ENCODE measurements at regions not wholly inside any gene's neighbourhood (a gene's known extent, or its start where the extent isn't known, plus 50 kb on each side); places are given as distances from the start of the nearest gene placed in this dataset.

DNA sequence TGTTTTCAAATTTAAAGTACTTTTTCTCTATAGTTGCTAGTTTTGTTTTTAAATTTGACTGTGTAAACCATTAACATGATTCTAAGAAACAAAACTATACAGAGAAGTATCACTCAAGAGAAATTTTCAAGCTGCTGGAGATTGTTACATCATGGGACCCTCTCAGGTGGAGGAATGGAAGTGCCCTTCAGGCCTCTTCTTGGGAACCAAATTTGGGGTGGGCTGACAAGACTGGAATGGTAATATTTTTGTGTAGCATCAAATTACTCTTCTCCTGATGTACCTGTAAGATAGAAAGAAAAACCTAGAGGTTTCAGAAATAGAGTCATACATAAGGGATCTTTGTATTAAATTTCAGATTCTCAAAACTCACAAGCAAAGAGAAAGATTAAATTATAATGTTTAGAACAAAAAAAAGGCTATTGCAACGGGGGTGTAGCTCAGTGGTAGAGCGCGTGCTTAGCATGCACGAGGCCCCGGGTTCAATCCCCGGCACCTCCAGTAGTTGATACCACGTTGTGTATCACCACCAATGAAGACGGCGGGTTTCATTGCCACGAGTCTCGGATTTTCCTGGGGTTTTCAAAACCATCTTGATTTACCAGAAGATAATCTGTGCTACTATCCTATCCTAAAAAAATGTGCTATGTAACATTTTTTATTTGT lies 193.7 kb downstream of the GPX5 start:
- Histone ChIP-seq H3K4me1 (ENCODE audit: insufficient read depth) (no peaks in the 10 kb centered on the region), H2AFZ (no peak overlapping the region), H3K9me3 (ENCODE audit: low read depth) (no peaks in the 10 kb centered on the region), H3K4me3 (no peak overlapping the region), H3K79me2 (ENCODE audit: insufficient read depth) (no peaks in the 10 kb centered on the region), H3K4me2 (ENCODE audit: unreplicated experiment) (no peak overlapping the region), H3K36me3 (ENCODE audit: low read depth) (no peaks in the 10 kb centered on the region), H3K9me2 (ENCODE audit: insufficient read depth) (no peaks in the 10 kb centered on the region), H4K20me1 (ENCODE audit: insufficient read depth) (no peaks in the 10 kb centered on the region), H3K27ac (no peak overlapping the region), H3F3A (ENCODE audit: insufficient read depth) (peaks cover 3% of the 10 kb centered on the region; the same call in 1 of the 2 replicates), H3K9ac (no peak overlapping the region), H3K27me3 (replicated peaks; ENCODE audit: insufficient read depth) (no peaks in the 10 kb centered on the region)
- 7 to 9% methylated on average over 11 of the region's 11 CpGs for WGBS, 2 experiments (ENCODE audit: low coverage in 1 of 2, low lambda C conversion rate in 2 of 2, missing lambda C conversion rate in 2 of 2)
- in situ Hi-C loops (cut with MboI), result no loop called here
- DNase-seq, result peak; percentile 42
- TF ChIP-seq EZH2phosphoT487 (IDR thresholded peaks at IDR 0.05; ENCODE audit: insufficient read depth, low read depth) (no peak), EZH2 (IDR thresholded peaks at IDR 0.05; ENCODE audit: insufficient read depth, poor library complexity, severe bottlenecking) (no peak)

DNA sequence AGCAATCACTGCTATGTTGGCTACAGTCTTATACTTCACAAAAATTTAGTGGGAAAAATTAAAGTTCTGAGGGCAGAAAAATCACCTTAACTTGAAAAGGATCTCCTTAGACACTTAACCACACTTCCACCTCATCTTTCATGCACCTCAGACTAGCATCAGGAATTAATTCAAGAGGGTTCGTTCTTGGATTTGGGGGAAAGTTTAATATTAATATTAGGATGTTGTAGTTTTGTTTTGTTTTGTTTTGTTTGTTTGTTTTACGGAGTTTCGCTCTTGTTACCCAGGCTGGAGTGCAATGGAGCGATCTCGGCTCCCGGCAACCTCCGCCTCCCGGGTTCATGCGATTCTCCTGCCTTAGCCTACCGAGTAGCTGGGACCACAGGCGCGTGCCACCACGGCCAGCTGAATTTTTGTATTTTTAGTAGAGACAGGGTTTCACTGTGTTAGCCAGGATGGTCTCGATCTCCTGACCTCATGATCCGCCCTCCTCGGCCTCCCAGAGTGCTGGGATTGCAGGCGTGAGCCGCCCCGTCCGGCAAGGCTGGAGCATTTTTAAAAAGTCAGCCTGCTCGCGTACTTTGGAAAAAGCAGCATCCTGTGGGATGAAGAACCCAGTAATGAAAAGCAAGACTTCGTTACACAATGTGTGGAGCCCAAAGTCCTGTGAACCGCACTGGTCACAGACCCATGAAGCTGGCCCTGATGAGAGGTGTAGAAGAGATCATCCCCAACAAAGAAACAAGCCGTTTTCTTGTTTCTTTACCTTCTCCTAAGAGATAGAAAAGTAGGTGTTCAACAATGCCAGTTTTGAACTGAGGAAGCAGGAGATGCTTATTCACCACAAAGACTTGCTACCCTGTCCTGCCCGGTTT lies 194.9 kb downstream of the GPX5 start:
- in situ Hi-C loops (cut with MboI), result no loop called here
- no peaks in the 10 kb centered on the region for H3K27me3 ChIP-seq (replicated peaks; ENCODE audit: insufficient read depth)

DNA sequence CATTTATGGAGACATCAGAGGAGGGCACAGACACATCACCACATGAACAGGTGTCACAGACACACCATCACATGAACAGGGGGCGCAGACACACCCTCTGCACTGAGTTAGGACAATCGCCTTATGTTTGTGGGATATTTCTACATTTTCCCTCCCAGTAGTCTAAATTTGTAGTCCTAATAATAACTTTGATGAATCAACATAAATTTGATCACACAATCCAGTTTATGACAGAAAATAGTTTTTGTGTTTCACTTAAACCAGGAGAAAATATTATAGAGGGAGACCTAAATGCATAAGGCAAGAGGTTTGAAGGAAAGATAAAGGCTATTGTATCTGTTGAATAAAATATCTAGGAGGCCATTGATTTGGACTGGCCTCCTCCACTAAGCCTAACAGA lies 195.7 kb downstream of the GPX5 start:
- Histone ChIP-seq H3K9ac (no peak overlapping the region), H3K9me3 (ENCODE audit: low read depth) (no peaks in the 10 kb centered on the region), H3K4me1 (ENCODE audit: insufficient read depth) (no peaks in the 10 kb centered on the region), H3K4me3 (no peak overlapping the region), H3F3A (ENCODE audit: insufficient read depth) (peaks cover 3% of the 10 kb centered on the region; the same call in 1 of the 2 replicates), H3K79me2 (ENCODE audit: insufficient read depth) (no peaks in the 10 kb centered on the region), H3K9me2 (ENCODE audit: insufficient read depth) (no peaks in the 10 kb centered on the region), H4K20me1 (ENCODE audit: insufficient read depth) (no peaks in the 10 kb centered on the region), H3K27me3 (replicated peaks; ENCODE audit: insufficient read depth) (no peaks in the 10 kb centered on the region), H3K4me2 (ENCODE audit: unreplicated experiment) (no peak overlapping the region), H3K36me3 (ENCODE audit: low read depth) (no peaks in the 10 kb centered on the region), H2AFZ (no peak overlapping the region), H3K27ac (no peak overlapping the region)
- in situ Hi-C loops (cut with MboI), result no loop called here
- 39 to 44% methylated on average over 2 of the region's 2 CpGs for WGBS, 2 experiments (ENCODE audit: low coverage in 1 of 2, low lambda C conversion rate in 2 of 2, missing lambda C conversion rate in 2 of 2)
- DNase-seq, result no peak
- TF ChIP-seq EZH2phosphoT487 (IDR thresholded peaks at IDR 0.05; ENCODE audit: insufficient read depth, low read depth) (no peak), EZH2 (IDR thresholded peaks at IDR 0.05; ENCODE audit: insufficient read depth, poor library complexity, severe bottlenecking) (no peak)

More for the DNA sequence above, 194.9 kb downstream of the GPX5 start:
- Histone ChIP-seq H3K27ac (no peak overlapping the region), H3K4me2 (ENCODE audit: unreplicated experiment) (no peak overlapping the region), H3F3A (ENCODE audit: insufficient read depth) (peaks cover 3% of the 10 kb centered on the region; the same call in 1 of the 2 replicates), H4K20me1 (ENCODE audit: insufficient read depth) (no peaks in the 10 kb centered on the region), H3K4me3 (no peak overlapping the region), H2AFZ (no peak overlapping the region), H3K9me3 (ENCODE audit: low read depth) (no peaks in the 10 kb centered on the region), H3K4me1 (ENCODE audit: insufficient read depth) (no peaks in the 10 kb centered on the region), H3K36me3 (ENCODE audit: low read depth) (no peaks in the 10 kb centered on the region), H3K79me2 (ENCODE audit: insufficient read depth) (no peaks in the 10 kb centered on the region), H3K9me2 (ENCODE audit: insufficient read depth) (no peaks in the 10 kb centered on the region), H3K9ac (no peak overlapping the region)
- DNase-seq, result no peak
- TF ChIP-seq EZH2phosphoT487 (IDR thresholded peaks at IDR 0.05; ENCODE audit: insufficient read depth, low read depth), result no peak
- no peak for TF ChIP-seq EZH2 (IDR thresholded peaks at IDR 0.05; ENCODE audit: insufficient read depth, poor library complexity, severe bottlenecking)
- WGBS, 2 experiments (ENCODE audit: low coverage in 1 of 2, low lambda C conversion rate in 2 of 2, missing lambda C conversion rate in 2 of 2), result 58 to 60% methylated on average over 26 of the region's 26 CpGs

DNA sequence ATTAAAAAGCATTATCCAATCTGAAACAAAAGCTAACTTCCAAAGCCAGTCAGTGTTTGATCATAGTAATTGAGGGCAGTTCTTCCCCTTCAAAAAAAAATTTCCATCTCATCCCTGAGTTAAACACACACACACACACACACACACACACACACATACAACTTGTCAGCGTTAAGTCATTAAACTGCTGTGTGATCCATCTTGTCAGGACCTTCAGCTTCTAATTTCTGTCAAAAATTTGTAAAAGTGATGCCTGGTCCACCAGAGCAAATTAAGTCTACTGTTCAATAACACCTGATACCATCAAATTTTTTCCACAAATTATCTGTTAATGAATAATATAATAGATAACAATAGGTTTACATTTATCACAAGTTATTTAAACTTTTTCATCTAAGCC lies 198.7 kb downstream of the GPX5 start:
- no peak overlapping the region for H3K9ac ChIP-seq
- H3F3A ChIP-seq (ENCODE audit: insufficient read depth), result peaks cover 15% of the 10 kb centered on the region
- H3K79me2 ChIP-seq (ENCODE audit: insufficient read depth), result no peaks in the 10 kb centered on the region
- peaks cover 5% of the 10 kb centered on the region; the same call in 1 of the 2 replicates for H3K4me1 ChIP-seq (ENCODE audit: insufficient read depth)
- 0 to 8% methylated on average over 1 of the region's 1 CpG for WGBS, 2 experiments (ENCODE audit: low coverage in 1 of 2, low lambda C conversion rate in 2 of 2, missing lambda C conversion rate in 2 of 2)
- H3K4me2 ChIP-seq (ENCODE audit: unreplicated experiment), result no peak overlapping the region
- in situ Hi-C loops (cut with MboI), result no loop called here
- no peaks in the 10 kb centered on the region for H3K9me2 ChIP-seq (ENCODE audit: insufficient read depth)
- no peaks in the 10 kb centered on the region for H3K27me3 ChIP-seq (replicated peaks; ENCODE audit: insufficient read depth)
- no peak overlapping the region for H2AFZ ChIP-seq
- no peak overlapping the region for H3K27ac ChIP-seq
- DNase-seq, result no peak
- no peaks in the 10 kb centered on the region for H3K36me3 ChIP-seq (ENCODE audit: low read depth)
- H4K20me1 ChIP-seq (ENCODE audit: insufficient read depth), result no peaks in the 10 kb centered on the region
- H3K9me3 ChIP-seq (ENCODE audit: low read depth), result no peaks in the 10 kb centered on the region
- no peak for TF ChIP-seq EZH2phosphoT487 (IDR thresholded peaks at IDR 0.05; ENCODE audit: insufficient read depth, low read depth)
- no peak for TF ChIP-seq EZH2 (IDR thresholded peaks at IDR 0.05; ENCODE audit: insufficient read depth, poor library complexity, severe bottlenecking)
- no peak overlapping the region for H3K4me3 ChIP-seq

Data from GM23248 (cell line).